ENCODE measurements at regions not wholly inside any gene's neighbourhood (a gene's known extent, or its start where the extent isn't known, plus 50 kb on each side); places are given as distances from the start of the nearest gene placed in this dataset.

GRCh38 chr12:65598688-65599087 is 225.6 kb upstream of the HMGA2 start:
- DNase-seq = no peak

DNA sequence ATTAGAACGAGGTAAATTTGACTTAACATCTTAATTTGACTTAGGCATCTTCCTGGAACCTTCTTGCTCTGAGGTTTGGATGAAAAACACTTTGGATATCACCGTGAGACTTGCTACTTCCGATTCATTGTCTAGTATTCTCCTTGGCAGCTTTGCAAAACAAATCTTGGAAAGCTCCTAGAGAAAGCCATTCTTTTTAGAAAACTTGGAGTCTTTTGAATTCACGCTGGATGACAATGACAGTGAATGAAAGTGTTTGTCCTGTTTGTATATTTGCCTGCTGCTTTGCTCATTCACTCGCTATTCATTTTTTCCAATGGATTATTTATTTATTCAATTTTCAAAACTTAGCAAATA is 222.1 kb upstream of the HMGA2 start:
- no peak for DNase-seq

- DNase-seq = peak; percentile 92
Measured at GRCh38 chr12:65602610-65603295, 221.5 kb upstream of the HMGA2 start.

DNA sequence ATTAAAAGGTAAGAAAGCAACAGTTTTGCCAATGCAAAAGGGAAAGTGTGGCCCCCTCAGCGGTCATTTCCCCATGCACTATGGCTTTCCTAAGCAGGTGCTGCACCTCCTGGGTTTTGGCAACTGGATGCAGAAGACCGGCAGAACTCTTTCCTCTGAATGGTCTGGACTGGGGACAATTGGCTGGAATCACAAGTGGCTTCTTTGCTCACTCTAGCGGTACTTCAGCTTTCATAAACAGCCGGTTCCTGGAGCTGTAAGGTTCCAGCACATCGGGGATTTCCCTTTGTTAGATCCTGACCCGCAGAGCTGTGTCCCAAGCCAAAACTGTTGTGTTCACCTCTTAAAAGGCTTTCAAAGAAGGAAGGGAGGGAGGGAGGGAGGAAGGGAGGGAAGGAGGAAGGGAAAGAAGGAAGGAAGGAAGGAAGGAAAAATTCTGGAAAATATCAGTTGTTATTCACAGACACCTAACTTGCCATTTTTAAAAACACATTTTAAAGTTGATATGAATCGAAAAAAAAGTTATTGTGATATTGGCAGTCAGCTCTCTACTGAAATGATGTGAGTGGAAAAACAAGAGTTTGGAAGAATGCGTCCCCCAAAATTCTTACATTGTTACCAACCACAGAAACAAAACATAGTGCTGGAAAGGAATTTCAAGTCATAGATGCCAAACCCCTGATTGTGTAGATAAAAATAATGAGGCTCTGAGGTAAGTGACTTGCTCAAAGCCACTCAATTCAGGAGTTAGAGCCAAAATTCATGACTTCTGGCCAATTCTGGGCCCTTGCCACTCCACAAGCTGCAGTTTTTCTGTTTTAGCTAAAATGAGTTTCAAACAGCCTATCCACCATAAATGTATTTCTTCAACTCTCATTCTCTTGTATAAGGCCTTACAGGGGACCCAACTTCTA is 220.6 kb upstream of the HMGA2 start:
- DNase-seq = peak; percentile 80

- no peak for DNase-seq
Measured at GRCh38 chr12:65605019-65605418, 219.3 kb upstream of the HMGA2 start.

- DNase-seq = peak; percentile 65
Measured at GRCh38 chr12:65606008-65606766, 218.1 kb upstream of the HMGA2 start.

GRCh38 chr12:65607401-65607841 is 216.9 kb upstream of the HMGA2 start:
- peak; percentile 85 for DNase-seq

DNA sequence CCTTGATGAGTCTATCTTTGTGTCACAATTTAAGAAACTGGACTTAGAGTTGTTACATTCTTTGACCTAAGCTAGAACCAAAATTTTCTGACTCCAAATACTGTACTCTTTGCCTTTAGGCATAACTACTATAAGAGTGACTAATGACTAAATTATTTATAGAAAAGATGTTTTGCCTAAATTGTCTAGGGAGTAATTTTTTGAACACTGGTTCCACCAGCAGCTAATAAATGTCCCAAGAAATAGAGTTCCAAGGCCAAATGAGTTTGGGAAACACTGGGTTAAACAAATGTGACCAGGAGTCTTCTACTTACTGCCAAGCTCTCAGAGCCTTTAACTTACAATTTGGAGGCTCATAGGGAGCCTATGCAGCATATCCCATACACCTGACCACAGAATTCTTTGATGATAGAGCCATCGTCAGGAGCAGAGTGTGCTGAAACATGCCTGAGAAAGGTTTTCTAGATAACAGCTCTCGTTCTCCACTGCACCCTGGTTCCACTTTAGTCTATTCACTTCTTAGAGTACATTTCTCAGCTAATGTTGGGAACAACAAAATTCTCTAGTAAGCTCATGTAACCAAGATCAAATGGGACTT is 215.9 kb upstream of the HMGA2 start:
- DNase-seq = no peak

- no peak for DNase-seq
Measured at GRCh38 chr12:65609359-65609771, 214.9 kb upstream of the HMGA2 start.

DNA sequence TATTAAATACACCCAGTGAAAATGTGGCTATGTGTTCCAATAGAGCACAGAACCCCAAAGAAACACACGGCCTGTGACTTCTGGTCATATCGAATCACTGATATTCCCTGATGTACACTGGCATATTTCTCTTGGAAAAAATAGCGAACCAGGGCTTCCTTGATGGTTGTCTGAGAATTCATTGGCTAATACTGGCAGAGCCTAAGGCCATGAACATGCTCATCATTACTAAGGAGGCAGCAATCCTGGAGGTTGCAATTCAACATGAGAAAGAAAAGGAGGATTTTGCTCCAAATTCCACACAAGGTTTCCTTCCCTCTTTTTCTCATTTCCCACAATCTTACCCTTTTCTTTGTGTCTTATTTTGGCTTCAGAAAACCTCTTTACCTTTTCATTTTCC is 212.9 kb upstream of the HMGA2 start:
- no peak for DNase-seq

DNA sequence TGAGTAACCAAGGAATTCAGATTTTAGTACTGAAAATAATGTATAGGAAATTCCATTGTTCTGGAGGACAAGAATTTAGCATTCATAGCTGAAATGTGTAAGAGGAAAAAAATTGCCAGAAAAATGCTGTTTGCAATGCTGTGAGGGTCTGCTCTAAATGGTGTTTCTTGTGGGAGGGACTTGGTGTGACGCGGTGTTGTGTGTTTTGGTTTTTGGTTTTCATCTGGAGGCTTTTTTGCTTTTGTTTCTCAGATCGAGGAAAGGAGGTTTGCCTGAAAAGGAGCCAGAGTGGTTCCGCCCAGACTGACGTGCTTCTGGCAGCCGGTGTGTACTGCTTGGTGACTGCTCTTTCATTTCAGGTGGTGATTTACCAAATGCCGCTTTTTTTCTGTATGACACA is 211.8 kb upstream of the HMGA2 start:
- no peak for DNase-seq

GRCh38 chr12:65613692-65614091 is 210.6 kb upstream of the HMGA2 start:
- DNase-seq = no peak

DNA sequence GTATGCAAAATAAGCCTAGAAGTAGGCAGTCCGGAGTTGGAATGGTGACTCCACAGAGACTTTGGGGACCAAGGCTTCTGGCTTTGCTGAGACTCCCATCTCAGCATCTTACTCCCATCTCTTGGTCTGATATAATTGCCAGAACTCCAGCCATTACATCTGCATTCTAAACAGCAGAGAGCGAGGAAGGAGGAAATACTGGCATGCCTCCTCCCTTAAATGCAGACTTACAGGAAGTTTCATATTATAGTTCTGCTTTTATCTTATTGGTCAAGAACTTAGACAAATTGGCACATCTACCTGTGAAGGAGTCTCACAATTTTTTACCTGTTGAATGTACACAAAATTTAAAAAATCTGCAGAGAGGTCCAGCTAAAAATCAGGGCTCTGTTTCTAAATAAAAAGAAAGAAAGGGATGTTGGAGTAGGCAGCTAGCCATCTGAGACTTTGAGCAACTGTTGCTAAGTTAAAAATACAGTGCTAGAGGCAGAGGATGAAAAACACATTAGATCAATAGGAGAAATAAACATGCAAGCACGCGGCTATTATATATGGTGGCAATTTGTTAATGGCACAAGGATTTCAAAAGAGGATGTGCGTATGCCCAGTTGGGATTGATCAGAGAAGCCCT is 209.9 kb upstream of the HMGA2 start:
- no peak for DNase-seq

DNA sequence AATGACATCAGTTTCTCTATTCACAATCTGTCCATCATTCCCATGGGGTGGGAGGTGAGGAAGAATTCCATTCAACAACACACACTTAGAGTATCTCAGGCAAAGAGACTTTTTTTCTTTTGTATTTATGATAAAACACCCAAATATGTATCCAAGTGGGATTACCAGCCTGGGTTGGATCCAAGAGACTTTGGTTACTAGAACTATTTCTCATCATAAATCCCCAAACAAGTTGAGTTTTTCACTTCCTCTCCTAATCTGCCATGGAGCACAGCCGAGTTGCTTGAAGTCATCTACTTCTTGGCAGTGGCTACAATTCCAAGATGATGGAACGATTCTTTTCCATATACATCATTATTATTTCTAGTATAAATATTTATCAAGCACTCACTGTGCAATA is 209.2 kb upstream of the HMGA2 start:
- no peak for DNase-seq

GRCh38 chr12:65616022-65616421 is 208.3 kb upstream of the HMGA2 start:
- DNase-seq = no peak

- no peak for DNase-seq
Measured at GRCh38 chr12:65618588-65618987, 205.7 kb upstream of the HMGA2 start.

DNA sequence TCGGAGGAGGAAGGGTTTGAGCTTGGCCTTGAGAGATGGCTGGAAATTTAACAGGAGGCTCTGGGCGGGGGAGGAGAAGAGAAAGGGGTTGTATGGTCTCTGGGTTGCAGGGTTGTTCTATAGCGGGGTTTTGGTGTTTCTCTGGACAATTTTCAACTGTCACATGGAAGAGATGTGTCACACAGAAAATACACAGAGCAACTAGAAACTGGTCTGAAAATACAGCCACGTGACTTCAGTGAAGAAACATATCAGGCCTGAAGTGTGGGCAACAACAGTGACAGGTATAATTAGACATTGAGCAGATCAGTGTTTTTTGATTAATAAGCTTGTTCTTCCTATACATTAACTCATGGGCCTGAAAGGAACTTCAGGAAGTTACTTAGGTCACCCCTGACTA is 205.3 kb upstream of the HMGA2 start:
- DNase-seq = no peak

DNA sequence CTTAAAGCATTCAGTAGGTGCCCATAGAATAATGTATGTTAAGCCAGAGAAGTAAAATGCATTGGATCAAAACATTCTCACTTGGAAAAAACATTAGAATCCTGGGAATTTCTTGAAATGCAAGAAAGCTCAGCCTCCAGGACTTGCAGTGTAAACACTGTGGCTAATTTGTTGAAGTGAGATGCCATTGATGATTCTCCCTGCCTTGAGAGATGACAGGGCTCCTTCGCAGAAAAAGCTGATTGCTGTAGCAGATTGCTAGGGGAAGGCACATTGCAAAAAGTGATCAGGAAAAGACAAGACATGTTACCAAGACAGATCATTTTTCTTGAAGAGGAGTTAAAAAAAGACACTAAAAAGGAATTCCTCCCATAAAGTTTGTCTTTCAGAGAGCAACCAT is 204.2 kb upstream of the HMGA2 start:
- peak; percentile 66 for DNase-seq

DNA sequence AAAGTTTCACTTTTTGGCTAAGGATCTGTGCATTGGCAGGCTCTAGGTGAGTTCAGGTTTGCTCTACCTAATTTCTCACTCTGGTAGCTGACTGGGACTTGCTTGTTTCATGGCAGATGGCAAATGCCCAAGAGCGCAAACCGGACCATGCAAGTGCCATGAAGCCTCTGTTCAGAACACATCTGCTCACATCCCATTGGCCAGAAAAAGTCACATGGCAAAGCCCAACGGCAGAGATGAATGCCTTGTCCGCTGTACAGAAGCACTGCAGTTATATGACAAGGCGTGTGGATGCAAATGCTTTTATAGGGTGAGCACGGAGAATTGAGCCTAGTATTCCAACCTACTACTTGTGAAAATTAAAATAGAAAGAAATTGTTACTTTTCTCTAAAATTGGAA is 202.2 kb upstream of the HMGA2 start:
- no peak for DNase-seq

- DNase-seq = no peak
Measured at GRCh38 chr12:65623507-65623906, 200.8 kb upstream of the HMGA2 start.

DNA sequence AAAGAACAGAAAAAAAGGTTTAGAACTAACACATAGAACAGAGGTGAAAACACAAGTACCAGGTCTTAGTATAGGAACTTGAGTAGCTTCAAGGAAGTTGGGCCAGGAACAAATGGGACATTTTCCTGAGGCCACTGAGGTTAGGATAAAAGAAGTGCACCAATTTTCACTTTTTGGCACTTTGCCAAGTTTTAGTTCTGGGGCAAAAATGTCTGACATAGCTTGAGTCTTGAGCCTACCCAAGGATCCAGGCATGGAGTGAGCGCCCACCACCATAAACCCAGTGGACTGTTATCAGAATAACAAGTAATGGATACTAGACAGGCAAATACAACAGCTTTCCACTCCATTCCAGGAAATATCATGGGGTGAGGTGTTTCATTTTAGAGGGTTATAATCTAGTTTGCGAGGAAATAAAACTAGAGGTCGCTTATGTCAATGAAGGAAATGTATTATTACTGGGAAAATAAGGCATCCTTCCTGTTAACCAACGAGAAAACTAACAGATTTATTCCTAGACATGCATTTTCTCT is 199.7 kb upstream of the HMGA2 start:
- DNase-seq = no peak

DNA sequence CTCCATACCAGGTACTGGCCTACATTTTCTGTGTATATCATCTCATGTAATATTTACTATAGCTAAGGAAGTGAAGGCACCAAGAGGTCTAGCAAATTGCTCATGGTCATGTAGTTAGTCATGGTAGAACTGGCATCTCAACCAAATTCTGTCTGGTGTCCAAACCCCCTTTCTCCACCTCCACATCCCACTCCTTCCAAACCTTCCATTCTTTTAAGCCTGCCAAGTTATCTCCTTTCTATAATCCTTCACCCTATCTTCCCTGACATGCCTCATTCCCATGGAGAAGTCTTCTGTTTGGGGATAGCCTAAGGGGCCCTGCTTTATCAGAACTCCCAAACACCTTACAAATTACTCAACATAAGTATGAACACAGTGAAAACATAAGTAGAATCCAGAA is 196.2 kb upstream of the HMGA2 start:
- DNase-seq = no peak

Data from islet precursor cell (in vitro differentiated cells).